GM13977 (cell line): ENCODE measurements at regions not wholly inside any gene's neighbourhood (a gene's known extent, or its start where the extent isn't known, plus 50 kb on each side); places are given as distances from the start of the nearest gene placed in this dataset.

Experiments used
- DNase-seq: peaks from one replicate; pipeline ENCODE4 v3.0.0; 2012; ENCODE audit warnings: low spot score
- in situ Hi-C: fragments of 300-500 bp; cut with MboI; formaldehyde crosslinking; loops from one replicate; pipeline ENCODE4 v1.12.0; 2022; ENCODE audit warnings: low sequenced_read_pairs, low pct_unique_long_range_greater_than_20kb, mixed read lengths, inconsistent platforms; ENCODE audit not compliant: unreplicated experiment
- TF ChIP-seq, protein P1 (sequence below): IDR thresholded peaks from 2 replicates; pipeline ENCODE4 v1.5.1; 2012; ENCODE audit warnings: mild to moderate bottlenecking, control low read depth; ENCODE audit not compliant: insufficient read depth; ENCODE audit errors: extremely low read depth, missing control alignments

DNA sequence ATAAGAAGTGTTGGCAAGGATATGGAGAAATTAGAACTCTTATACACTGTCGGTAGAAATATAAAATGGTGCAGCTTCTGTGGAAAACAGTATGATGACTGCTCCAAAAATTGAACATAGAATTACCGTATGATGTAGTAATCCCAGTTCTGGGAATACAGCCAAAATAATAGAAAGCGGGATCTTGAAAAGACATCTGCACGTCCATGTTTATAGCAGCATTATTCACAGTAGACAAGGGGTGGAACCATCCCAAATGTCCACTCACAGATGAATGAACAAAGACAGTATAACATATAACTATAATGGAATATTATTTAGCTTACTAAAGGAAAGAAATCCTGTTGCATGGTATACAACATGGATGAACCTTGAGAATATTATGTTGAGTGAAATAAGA, 257.7 kb downstream of the TDRD15 start:
- in situ Hi-C loops: no loop called here
- TF ChIP-seq, protein P1, sequence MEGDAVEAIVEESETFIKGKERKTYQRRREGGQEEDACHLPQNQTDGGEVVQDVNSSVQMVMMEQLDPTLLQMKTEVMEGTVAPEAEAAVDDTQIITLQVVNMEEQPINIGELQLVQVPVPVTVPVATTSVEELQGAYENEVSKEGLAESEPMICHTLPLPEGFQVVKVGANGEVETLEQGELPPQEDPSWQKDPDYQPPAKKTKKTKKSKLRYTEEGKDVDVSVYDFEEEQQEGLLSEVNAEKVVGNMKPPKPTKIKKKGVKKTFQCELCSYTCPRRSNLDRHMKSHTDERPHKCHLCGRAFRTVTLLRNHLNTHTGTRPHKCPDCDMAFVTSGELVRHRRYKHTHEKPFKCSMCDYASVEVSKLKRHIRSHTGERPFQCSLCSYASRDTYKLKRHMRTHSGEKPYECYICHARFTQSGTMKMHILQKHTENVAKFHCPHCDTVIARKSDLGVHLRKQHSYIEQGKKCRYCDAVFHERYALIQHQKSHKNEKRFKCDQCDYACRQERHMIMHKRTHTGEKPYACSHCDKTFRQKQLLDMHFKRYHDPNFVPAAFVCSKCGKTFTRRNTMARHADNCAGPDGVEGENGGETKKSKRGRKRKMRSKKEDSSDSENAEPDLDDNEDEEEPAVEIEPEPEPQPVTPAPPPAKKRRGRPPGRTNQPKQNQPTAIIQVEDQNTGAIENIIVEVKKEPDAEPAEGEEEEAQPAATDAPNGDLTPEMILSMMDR: no peak
- DNase-seq: no peak

DNA sequence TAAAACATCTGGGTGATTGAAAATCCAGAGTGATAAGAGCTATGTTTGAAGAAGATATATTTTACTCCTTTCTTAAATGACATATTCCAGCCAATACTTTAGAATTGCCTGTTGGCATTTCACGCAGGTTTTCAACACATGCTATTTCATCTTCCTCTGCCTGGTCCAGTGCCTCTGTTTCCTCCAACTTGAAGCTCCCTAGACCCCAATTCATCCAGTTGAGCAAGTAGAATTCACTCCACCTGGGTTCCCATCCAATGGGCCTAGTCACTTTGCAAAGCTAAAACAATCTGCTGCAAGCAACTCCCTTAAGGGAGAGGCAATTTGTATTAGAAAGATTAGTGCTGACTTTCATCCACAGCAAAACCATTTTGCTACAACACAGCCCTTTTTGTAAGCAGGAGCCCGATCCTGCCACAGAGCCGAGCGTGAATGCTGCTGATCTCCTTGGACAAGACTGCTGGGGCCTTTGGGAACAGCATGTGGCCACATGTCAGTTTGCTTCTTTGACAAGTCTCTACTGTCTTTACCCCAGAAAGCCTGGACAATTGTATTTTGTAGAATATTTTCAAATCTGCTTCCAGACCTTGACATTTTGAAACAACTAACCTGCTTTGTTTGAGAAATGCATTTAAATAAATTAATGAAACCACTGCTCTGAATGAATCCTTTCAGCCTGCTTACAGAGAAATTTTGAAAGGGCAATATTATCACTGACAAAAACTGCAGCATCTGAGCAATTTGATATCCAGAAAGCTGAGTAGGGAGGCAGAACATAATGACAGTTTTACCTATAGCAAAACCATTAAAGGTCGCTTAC, 259.1 kb downstream of the TDRD15 start:
- no peak for DNase-seq
- TF ChIP-seq, protein P1: no peak
- in situ Hi-C loops: no loop called here

DNA sequence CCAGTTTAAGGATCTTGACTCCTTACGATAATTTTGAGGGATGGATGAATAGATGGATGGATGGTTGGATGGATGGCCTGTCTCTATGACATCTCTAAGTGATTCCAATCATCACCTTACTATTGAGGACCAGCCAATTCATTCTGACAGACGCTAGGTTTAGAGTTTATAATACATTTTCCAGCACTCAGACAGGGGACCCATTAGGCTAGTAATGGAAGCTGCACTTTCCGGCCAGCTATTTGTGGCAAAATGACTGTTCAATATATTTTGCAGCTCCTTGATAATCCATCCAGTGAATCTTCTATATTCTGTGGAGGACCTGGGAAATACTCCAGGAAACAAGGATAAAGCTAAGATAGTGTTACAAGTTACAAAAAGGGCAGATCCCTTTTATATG, 262.9 kb downstream of the TDRD15 start:
- TF ChIP-seq, protein P1: no peak
- DNase-seq: no peak
- in situ Hi-C loops: no loop called here

DNA sequence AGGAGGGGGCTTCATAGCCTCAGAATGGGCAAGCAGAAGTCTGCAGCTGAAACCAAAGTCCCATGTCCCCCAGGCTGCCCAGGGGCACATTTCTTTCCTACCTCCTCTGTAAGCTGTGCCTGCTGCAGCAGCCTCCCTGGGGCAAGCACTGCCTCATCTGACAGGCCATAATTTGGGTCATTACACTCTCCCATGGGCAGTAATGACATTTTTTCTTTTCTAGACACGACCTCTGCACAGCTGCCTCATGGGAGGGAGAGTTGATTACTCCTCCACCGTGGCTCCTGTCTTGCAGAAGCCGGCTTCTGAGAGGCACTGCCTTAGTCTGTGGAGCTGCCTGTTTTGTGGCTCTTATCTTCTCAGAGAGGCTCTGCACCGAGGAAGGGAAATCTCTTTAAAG, 268.9 kb downstream of the TDRD15 start:
- TF ChIP-seq, protein P1: no peak
- DNase-seq: no peak
- in situ Hi-C loops: no loop called here

DNA sequence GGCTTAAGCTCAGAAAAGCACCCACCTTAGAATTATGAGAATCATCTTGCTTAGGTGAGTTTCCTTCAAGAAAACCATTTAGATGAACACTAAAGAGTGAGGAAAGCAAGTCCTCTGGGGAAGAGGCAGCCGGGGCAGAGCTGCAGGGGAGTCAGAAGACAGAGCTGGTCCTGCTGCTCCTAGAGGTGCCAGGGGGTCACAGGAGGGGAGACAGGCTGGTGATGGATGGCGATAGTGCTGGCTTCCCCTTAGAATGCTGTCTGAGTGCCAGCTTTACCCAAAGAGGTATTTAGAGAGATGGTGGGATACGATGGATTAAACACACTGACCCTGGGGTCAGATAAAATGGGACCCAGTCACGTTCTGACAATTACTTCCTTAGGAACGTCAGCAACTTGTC, 269.4 kb downstream of the TDRD15 start:
- no peak for DNase-seq
- in situ Hi-C loops: no loop called here
- TF ChIP-seq, protein P1: no peak

DNA sequence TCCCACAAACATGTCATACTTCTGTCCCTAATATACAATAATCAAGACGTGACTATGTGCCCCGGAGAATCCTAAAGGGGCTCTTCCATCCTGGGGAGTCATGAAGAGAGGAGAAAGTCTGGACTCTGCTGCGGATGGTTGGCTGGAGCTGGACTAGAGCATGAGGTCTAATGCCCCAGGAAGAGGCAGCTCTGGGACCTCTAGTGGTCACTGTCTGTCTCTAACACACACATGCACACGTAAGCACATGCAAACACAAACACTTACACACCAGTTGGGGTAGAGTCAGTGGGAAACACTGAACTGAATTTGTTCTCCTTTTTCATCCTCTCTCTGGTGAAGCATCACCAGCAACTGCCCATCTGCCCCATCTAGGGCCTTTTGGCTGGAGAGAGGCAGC, 271.6 kb downstream of the TDRD15 start:
- TF ChIP-seq, protein P1: peak; percentile 20
- no peak for DNase-seq

More for the DNA sequence above, 271.6 kb downstream of the TDRD15 start:
- in situ Hi-C loops: no loop called here
